ENCODE measurements at regions not wholly inside any gene's neighbourhood (a gene's known extent, or its start where the extent isn't known, plus 50 kb on each side); places are given as distances from the start of the nearest gene placed in this dataset.

DNA sequence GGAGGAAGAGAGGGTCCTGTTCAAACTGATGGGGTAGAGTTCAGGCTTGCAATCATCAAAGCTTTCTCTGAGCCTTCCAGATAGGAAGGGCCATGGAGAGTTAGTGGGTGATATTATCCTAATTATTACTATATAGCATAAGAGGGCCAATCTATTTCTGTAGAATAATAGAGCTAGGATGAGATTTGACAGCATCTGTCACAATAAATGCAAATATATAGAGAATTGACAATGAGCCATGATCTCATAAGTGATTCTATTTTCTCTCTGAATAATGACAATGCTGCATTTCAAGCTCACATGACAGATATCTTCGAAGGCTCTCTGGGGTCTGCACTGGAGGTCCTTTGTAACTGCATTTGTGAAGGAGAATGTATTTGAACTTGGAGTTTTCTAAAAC lies 521.9 kb upstream of the CELF4 start:
- no peak for DNase-seq (ENCODE audit: low spot score)

DNA sequence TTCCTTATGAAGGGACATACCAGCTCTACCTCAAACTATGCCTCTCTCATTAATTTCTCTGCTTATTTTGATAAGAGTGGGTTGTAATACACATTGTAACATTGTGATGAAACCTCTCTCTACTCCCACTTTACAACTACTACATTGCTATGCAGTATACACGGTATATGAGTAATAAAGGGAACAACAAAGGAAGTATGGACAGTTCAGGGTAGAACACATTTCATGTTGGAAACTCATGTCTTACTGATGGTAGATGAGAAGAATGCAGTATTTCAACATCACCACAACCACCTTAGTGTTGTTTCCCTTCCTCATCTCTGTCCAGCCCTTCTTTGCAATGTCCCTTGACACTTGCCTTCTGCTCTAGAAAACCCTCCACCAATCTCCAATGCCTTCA lies 515.9 kb upstream of the CELF4 start:
- DNase-seq (ENCODE audit: low spot score), result no peak

DNA sequence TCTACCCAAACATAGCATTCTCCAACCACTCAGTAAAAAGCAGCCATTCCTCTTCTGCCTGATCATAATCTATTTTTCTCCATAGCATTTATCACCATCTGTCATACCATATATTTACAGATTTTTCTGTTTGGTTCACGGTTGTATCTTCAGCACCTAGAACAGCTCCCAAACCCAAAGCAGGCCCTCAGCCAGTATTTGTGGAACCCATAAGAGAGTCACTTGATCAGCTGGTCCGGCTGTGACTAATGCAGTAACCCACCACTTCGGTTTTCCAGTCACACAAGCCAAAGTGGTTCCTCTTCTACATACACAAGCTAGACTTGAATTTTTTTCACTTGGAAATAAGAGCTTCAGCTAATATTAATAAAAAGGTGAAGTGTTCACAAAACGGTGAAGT lies 511.6 kb upstream of the CELF4 start:
- no peak for DNase-seq (ENCODE audit: low spot score)

DNA sequence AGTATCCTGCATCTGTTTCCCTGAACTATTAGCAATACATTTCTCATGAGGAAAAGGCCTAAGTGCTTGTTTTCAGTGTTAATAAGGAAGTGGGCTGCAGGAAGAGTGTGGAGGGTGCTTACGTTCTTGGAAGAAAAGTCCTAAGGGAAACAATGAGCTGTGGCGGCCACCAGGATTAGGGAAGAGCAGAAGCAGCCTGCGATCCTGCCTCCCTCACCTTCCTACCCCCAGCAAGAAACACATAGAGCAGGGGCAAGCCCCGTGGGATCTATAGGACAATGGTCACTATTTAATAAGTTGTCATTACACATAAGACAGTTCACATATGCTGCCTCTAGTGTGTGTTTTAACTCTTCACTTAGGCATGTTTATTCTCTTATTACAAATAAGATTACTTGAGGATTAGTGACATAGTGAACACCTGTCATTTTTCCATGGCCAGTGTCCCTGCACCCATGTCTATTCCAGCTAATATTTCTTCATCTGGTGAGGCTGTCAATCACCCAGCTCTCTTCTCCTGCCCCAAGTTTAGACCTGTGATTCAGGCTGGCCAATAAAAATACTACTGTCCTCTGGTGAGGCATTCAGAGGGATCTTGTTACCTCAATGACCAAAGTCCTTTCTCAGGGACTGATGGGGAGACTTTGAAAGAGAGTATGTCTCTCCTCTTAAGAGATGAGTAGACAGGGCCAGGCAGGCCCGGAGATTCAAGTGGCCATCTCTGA lies 510.9 kb upstream of the CELF4 start:
- DNase-seq (ENCODE audit: low spot score), result no peak

DNA sequence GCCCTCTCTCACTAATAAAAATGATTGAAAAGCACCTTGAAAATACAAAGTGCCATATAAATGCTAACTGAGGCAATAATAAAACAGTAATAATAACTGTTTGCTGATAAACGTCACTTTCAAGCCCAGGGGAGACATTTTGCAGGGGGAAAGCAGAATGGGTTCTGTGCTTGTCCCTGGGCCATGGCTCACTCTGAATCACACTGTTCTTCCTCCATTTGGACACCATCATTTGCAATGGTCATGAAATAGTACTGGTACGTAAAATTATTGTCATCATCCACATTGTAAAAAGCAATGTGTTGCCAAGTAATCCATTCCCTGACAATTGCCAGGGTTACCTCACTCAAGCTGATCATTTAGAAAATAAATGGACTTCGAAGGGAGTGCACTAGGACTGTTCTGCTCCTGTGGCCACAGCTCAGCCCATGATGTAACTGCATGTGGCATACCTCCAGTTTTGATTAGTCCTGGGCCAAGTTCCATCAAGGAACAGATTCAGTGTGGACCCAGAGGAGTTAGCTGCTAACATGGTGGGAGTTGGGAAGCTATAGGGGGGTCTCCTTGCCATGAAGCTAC lies 508.8 kb upstream of the CELF4 start:
- DNase-seq (ENCODE audit: low spot score), result no peak

DNA sequence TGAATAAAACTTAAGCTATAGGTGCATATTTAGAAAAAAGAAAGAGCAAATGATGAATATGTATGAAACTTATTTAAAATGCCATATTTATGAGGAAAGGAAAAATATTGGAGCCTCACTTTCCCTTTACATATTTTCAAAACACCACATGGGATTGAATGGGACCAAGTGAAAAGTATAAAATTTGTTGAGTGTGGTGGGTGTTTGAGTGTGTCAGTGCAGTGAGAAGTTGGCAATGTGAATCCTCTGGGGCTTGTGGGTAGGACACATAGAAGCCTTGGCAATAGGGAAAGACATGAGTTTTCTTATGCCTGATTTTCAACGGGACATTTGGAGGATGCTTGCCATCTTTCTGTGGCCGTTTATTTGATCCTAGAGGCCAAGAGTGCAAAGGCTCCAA lies 502.2 kb upstream of the CELF4 start:
- DNase-seq (ENCODE audit: low spot score), result no peak

DNA sequence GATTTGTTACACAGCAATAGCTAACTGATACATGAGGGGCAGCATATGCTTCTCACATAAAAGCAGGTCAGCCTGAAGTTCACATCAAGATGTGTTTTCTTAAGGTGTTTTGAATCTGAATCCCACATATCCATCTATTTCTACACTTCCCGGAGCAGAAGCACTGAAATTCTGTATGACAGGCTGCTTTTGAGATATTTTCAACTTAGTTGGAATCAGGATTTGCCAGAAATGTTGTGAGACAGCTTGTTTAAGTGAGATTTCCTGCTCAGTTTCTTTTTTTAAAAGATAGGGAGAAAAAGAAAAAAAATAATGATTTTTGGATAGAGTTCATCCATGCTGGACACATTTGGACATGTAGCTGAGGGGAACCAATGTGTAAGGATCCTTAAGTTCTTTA lies 501.5 kb upstream of the CELF4 start:
- no peak for DNase-seq (ENCODE audit: low spot score)

DNA sequence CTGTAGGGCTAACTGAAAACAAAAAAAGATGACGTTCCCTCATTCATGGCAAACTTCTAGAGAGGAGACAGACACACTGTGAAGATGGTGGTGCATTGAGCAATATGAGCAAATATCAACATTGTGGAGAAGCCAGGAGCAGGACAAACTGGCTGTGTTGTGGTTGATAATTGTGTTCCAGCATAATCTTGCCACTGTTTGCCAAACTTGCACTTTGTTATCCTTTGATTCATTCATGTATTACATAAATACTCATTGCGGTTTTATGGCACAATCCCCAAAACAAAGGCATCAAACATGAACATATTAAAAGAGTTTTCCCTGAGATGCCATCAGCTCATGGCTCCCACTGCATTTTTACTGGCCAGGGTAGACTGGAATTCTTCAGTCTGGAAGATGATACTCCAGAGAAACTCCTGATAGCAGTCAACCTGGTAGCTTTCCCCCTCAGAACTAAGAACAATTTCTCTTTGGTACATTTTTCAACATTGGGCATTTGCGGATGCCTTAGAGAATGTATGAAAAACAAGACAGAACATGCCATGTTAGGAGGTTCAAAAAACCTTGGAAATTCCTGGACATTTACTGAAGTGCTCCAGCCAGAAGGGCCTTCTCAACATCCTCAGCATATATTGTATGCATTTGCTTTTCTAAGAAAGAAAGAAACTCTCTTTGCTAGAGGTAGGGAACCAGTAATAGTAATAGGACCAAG lies 487.4 kb upstream of the CELF4 start:
- no peak for DNase-seq (ENCODE audit: low spot score)

DNA sequence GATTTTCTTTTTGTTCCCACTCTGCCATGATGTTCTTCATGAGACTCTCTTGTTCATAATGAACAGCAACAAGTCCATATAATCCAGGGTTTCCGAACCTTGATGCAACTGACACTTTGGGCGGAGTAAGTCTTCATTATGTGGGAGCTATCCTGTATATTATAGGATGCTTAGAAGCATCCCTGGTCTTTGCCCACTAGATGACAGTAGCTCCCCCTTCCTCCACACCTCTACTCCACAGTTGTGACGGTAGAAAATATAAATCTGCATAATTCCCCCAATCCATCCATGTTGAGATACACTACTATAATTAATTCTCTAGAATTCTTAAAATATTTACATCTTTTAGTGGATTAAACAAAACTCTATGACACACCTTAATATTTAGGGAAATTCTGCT lies 482.2 kb upstream of the CELF4 start:
- DNase-seq (ENCODE audit: low spot score), result no peak

DNA sequence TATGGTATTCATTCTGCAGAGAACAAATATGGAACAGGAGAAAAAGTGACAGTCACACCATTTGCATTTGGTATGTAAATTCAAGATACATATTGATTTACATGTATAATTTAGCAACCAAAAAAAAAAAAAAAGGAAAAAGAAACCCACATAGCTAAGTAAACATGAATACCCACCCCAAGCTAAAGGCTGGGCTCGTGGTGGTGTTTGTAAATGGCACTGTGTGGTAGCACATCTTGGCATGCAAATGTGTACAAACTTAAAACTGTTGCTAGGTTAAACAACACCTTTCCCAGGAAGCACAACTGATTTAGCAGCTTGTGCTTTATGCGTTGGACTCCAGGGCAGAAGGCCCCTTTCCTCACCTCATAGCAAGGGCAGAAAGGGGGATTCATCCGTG lies 481.1 kb upstream of the CELF4 start:
- no peak for DNase-seq (ENCODE audit: low spot score)

DNA sequence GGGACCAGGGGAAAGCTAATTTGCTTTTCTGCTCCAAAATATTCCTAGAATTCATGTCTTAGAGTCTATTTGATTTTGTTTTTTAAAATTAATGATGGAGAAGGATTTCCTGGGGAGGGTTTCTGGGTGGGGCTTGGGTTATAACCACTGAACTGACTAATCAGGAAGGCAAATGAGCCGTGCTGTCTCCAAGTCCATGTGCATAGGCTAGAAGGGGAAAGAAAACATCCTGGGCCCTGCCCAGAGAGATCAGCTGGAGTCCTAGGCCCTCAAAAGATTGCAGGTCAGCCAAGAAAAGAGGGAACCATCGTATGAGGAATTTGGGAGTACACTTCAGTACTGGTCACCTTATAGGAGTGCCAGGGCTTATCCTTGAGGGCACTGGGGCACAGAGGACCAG lies 480.2 kb upstream of the CELF4 start:
- DNase-seq (ENCODE audit: low spot score), result no peak

DNA sequence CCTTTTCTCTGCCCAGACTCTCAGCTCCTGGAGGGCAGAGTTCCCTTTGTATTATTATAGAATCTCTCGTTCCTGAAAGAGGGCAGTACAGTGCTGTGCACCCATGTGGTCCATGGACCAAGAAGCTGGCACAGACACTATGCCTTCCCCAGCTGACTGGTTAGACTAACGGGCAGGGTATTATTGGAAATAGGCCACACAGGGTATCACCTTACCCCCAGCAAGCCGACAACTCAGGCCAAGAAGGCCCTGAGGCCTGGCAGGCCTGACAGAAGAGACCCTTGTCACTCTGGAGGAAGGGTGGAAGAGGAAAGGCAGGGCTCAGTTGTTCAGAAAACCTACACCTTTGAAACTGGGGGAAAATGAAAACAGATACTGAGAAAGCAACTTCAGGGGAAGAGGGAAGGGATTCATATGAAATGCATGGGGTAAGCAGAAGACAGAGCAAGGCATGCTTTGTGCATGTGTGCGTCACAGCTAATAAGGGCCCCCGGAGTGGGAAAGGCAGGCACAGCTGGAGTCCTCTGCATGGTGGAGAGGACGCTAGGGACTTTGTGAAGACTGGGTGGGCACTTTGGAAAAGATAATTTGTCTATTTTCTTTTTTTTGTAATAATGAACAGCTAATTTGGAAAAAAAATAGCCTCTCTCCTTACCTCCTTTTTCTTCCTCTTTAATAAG lies 476.8 kb upstream of the CELF4 start:
- DNase-seq (ENCODE audit: low spot score), result no peak

DNA sequence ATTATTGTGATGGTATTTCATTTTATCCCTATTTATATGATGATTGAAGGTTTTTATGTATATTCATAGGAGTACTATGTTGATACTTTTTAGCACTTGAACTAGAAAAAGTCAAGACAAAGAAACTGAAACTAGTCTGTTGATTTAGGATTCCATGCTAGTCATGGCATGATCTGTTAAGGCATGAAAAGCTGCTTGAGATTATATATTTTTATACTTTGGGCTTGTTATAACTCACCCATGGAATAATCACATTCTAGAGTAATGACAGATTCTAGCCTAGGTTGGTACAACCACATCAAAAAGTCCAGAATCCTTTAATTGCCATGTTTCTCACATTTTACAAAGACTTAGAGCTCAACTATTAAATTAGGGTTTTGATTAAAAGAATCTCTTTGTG lies 472.6 kb upstream of the CELF4 start:
- DNase-seq (ENCODE audit: low spot score), result no peak

DNA sequence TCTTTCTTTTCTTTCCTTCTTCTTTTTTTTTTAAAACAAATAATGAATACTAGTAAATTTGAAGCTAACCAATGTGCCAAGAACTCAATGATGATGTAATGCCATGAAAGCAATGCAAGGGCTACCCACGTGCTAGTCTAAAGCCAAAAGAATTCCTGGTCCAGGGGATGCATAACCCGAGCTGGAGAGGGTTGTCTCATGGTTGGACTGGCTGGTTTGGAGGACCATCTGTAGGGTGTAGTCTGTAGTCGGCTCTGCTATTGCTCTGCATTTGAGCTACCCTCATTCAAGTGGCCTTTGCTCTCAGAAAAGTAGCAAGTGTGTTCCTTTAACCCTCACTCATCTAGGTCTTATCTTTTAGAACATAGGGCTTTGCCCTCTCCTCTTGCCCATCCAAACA lies 469.6 kb upstream of the CELF4 start:
- no peak for DNase-seq (ENCODE audit: low spot score)

DNA sequence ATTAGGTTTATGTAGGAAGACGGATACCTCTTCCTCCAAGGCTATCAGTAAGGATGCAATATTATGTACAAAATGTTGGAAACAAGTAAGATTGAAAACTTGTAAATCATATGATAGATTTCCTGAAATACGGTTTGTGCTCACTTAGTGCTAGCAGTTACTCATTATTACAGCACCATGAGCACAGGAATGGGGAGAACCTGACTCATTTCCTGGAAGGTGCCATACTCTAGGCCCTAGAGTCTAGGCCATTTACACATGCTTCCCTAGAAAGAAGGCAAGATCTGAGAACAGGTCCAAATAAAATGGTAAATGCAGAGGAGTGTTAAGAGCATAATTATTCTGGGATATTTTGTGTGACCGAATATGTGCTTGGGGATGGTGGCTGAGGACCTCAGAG lies 467.7 kb upstream of the CELF4 start:
- DNase-seq (ENCODE audit: low spot score), result no peak

DNA sequence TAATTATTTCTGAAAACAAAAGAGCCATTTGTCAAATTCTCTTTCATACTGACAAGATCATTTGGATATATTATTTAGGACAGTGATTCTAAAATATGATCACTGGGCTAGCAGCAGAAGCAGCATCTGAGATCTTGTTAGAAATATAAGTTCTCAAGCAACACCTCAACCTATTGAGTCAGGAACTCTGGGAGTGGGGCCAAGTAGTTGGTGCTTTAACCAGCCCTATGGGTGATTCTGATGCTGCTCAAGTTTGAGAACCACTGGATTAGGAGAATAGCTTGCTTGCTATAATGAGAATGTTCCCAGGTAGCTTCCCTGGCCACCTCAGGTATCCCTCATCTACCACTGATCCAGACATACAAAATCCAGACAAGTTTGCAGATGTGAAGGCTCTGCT lies 466.9 kb upstream of the CELF4 start:
- DNase-seq (ENCODE audit: low spot score), result no peak

DNA sequence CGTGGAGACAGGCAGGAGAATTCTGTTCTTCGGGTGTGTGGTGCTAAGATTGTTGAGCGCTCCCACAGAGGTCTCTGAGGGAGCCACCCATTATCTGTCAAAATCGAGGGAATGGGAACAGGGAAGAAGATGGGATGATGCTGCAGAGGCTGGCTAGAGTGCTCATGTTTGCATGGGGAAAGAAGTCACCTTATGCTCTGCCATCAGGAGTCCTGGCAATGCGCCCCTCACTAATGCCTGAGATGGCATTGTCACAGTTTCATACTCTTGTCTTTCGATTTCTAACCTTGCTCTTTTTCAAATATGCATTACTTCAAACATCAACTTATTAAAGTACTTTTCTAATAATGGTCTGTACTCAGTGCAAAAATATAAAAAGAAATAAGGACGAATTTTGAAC lies 463.3 kb upstream of the CELF4 start:
- DNase-seq (ENCODE audit: low spot score), result no peak

DNA sequence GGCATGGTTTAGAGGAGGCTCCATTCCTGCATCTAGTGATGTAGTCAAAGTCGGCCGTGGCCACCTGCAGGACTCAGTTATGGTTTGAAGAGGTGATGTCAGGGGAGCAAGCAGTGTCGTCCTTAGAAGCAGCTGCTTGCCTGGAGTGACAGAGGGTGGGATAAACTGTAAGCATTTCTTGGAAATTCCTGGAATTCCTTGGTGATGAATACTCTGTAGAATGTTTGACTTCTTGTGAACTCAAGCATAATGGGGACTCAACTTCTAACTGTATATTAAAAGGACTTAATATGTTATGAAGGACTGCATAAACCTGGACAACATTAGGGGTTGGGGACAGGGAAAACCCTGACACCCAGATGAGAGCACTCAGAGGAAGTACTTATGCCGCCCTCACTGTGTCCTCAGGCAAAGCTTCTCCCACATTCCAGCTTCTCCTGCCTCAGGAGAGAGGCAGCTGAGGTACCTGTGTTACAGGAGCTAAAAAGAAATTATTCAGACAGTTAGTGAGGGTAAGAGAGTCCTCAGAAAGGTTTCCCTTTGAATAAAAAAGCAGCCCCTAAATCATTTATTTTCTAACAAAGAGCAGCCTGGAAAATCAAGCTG lies 459.9 kb upstream of the CELF4 start:
- no peak for DNase-seq (ENCODE audit: low spot score)

DNA sequence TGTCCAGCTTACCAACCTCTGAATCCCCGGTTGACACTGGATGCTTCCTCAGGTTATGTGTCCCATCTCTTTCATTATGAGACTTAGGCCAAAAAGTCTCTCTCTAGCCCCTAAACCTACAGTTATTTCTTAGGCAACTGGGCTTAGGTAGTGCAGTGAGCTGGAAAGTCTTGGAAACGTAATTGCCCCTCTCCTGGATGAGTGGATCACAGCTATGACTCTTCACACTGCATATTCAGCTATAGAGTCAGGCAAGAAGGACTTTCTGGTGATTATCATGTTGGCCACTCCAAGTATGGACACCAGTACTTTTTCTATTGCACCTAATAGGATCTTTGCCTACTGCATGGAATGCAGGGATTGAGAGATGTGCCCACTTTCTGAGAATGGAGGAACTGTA lies 458.3 kb upstream of the CELF4 start:
- no peak for DNase-seq (ENCODE audit: low spot score)

DNA sequence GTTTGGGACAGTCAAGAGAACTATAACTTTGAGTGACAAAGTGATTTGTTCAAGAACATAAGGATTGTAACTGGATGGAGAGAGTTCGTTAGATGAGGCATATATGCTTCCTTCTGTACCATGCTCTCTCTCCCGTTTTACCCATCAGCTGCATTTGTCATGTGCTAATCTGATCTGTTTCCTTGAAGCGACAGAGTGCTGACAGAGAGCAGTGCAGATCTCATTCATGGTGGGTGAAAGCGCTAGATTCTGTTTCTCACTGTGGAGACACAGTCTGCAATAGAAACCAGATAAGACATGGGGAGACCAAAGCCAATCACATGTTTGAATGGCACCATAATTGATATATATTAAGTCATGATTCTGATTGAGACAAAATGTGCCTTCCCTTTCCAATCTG lies 456.6 kb upstream of the CELF4 start:
- no peak for DNase-seq (ENCODE audit: low spot score)

DNA sequence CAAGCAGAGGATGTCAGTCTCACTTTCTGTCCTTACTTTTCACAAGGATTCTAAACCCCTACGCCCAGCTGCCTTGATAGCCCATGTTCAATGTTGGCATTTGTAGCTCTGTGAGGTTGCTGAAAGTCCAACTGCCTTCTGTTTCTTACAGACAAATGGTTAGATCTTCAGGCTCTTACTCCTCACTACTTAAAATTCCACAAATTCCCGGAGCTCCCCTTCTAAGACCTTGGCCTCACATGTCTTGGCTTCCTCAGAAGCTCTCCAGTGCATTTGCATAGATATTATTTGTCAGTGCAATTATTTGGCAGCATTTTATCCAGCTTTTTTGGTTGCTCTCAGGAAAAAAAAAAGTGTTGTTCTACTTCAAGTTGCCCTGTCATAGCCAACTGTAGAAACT lies 453.7 kb upstream of the CELF4 start:
- DNase-seq (ENCODE audit: low spot score), result no peak

DNA sequence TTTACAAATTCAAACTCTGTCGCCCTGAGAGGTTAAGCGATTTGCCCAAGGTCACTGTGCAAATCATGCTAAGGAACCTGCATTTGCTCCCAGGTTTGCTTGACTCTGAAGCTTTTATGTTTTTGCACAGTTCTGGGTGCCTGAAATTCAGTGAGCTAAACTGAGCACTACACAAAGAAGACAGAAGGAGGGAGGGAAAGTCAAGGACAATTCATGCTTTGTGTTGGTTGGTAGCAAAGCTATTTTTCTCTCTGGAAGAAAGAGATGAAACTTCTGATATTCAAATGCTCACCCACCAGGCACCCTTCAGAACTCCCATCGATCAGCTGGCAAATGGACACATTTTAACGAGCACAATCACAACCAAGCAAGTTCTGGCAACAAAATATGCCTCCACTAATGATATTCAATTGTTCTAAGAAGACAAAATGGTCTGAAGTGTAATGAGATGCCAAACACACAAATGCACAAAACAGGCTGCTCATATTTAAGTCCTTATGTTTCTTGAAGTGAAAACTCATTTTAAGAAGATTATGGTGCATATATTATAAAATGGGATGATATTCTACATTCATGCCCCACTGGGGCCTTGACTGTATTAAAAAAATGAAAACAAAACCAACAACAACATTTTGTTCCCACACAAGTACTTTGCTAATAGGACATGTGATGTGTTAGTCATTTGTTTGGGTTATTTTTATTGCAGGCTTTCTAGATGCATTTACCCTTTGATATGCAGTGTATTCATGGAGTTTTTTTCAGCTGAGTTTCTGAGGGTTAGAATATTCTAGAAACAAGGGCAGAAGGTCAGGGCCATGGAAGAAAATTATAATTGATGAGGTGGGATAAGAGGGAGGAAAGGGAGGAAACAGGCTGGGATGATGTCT lies 445.6 kb upstream of the CELF4 start:
- DNase-seq (ENCODE audit: low spot score), result no peak

Data from CD4-positive, alpha-beta T cell treated with Interleukin-6 at 100 ng/mL for 8 hours (primary cell).